ENCODE measurements at regions not wholly inside any gene's neighbourhood (a gene's known extent, or its start where the extent isn't known, plus 50 kb on each side); places are given as distances from the start of the nearest gene placed in this dataset.

GRCh38 chr10:45075216-45075615 is 74.5 kb downstream of the ZNF22 start:
- DNase-seq (ENCODE audit: low spot score): no peak
- Mint-ChIP-seq H3K4me3 (no peak overlapping the region), H3K4me1 (peaks cover 22% of the 10 kb centered on the region), H3K27ac (no peak overlapping the region), H3K27me3 (ENCODE audit: insufficient read depth, low read depth, poor library complexity) (peaks cover 6% of the 10 kb centered on the region), H3K9me3 (peaks cover 20% of the 10 kb centered on the region), H3K36me3 (ENCODE audit: low read depth) (peaks cover 16% of the 10 kb centered on the region; the same call in 2 of the 3 replicates)
- no peak for ATAC-seq
- H3K36me3 ChIP-seq (ENCODE audit: insufficient read depth): 0 out of 2 replicates have a peak, but pooled peaks cover 2% of the 10 kb centered on the region
- H3K27ac ChIP-seq (ENCODE audit: low read depth): no peak overlapping the region
- no peaks in the 10 kb centered on the region for H3K79me2 ChIP-seq (replicated peaks; ENCODE audit: insufficient read depth)
- H3F3A ChIP-seq (replicated peaks; ENCODE audit: low read depth): no peaks in the 10 kb centered on the region
- H3K27me3 ChIP-seq (ENCODE audit: insufficient read depth): no peaks in the 10 kb centered on the region
- peaks cover 17% of the 10 kb centered on the region for H3K4me1 ChIP-seq (ENCODE audit: insufficient read depth)
- H3K9me2 ChIP-seq (ENCODE audit: insufficient read depth): no peaks in the 10 kb centered on the region
- no peaks in the 10 kb centered on the region for H4K20me1 ChIP-seq (replicated peaks; ENCODE audit: insufficient read depth)
- no peak overlapping the region for H2AFZ ChIP-seq
- no peak overlapping the region for H3K4me2 ChIP-seq
- TF ChIP-seq POLR2AphosphoS5 (IDR thresholded peaks at IDR 0.05; ENCODE audit: low read depth): no peak
- no peak for TF ChIP-seq CREB1 (CRISPR knock-in tag; IDR thresholded peaks at IDR 0.05; ENCODE audit: low read depth)
- TF ChIP-seq REST (IDR thresholded peaks at IDR 0.05; ENCODE audit: unreplicated experiment): no peak
- no peak for TF ChIP-seq STAT1 (IDR thresholded peaks at IDR 0.05; ENCODE audit: unreplicated experiment)
- TF ChIP-seq EZH2phosphoT487 (IDR thresholded peaks at IDR 0.05; ENCODE audit: unreplicated experiment): no peak
- no peak for TF ChIP-seq JUNB (IDR thresholded peaks at IDR 0.05; ENCODE audit: unreplicated experiment)
- no peak for TF ChIP-seq ZNF462 (CRISPR knock-in tag; IDR thresholded peaks at IDR 0.05)
- TF ChIP-seq ZNF331 (CRISPR knock-in tag; IDR thresholded peaks at IDR 0.05; ENCODE audit: low read depth): no peak
- H3K4me3 ChIP-seq: no peak overlapping the region
